Neural cell (in vitro differentiated cells): ENCODE measurements at regions not wholly inside any gene's neighbourhood (a gene's known extent, or its start where the extent isn't known, plus 50 kb on each side); places are given as distances from the start of the nearest gene placed in this dataset.

Source experiments
- H2AFZ ChIP-seq: fragments of 200-600, 300-800 bp; sonication (generic), shearing (Covaris generic); 2 replicates; pipeline ENCODE4 v1.6.0; 2014; ENCODE audit warnings: low read depth, mild to moderate bottlenecking, antibody characterized with exemption, low read length, moderate library complexity
- H3F3A ChIP-seq: fragments of 200-600 bp; shearing (Covaris generic); 2 replicates; pipeline ENCODE4 v1.6.1; 2016; ENCODE audit warnings: mild to moderate bottlenecking, moderate library complexity, mixed read lengths, antibody characterized with exemption, low read length; ENCODE audit not compliant: insufficient read depth, poor library complexity, severe bottlenecking
- H3K27ac ChIP-seq: fragments of 200-600, 300-800 bp; sonication (generic), shearing (Covaris generic); 2 replicates; pipeline ENCODE4 v1.5.1; 2014; ENCODE audit warnings: mild to moderate bottlenecking, low read length, moderate library complexity
- H3K27me3 ChIP-seq: fragments of 300-800, 200-600 bp; sonication (generic), shearing (Covaris generic); 2 replicates; pipeline ENCODE4 v1.6.0; 2014; ENCODE audit warnings: mild to moderate bottlenecking, low read depth, low read length, moderate library complexity; ENCODE audit not compliant: insufficient read depth
- H3K36me3 ChIP-seq: fragments of 300-800, 200-600 bp; sonication (generic), shearing (Covaris generic); 2 replicates; pipeline ENCODE4 v1.5.1; 2014; ENCODE audit warnings: mild to moderate bottlenecking, antibody characterized with exemption, low read length, moderate library complexity; ENCODE audit not compliant: insufficient read depth
- H3K4me2 ChIP-seq: fragments of 300-800, 200-600 bp; sonication (generic), shearing (Covaris generic); 2 replicates; pipeline ENCODE4 v1.6.0; 2014; ENCODE audit warnings: mild to moderate bottlenecking, low read length
- H3K4me3 ChIP-seq: fragments of 300-800, 200-600 bp; sonication (generic), shearing (Covaris generic); 2 replicates; pipeline ENCODE4 v1.5.1; 2014; ENCODE audit warnings: mild to moderate bottlenecking, low read length, moderate library complexity
- H3K79me2 ChIP-seq: fragments of 200-600 bp; shearing (Covaris generic); replicated peaks from 2 replicates; pipeline ENCODE4 v1.6.0; 2014; ENCODE audit warnings: mild to moderate bottlenecking, low read length, moderate library complexity; ENCODE audit not compliant: insufficient read depth
- H3K9ac ChIP-seq: fragments of 300-800, 200-600 bp; sonication (generic), shearing (Covaris generic); 2 replicates; pipeline ENCODE4 v1.6.1; 2016; ENCODE audit warnings: mild to moderate bottlenecking, low read length, mixed read lengths
- H3K9me2 ChIP-seq: fragments of 200-600 bp; shearing (Covaris generic); 2 replicates; pipeline ENCODE4 v1.6.1; 2016; ENCODE audit warnings: mild to moderate bottlenecking, low read length, mixed read lengths; ENCODE audit not compliant: insufficient read depth
- H3K9me3 ChIP-seq: fragments of 200-600, 300-800 bp; sonication (generic), shearing (Covaris generic); 2 replicates; pipeline ENCODE4 v1.6.1; 2016; ENCODE audit warnings: mild to moderate bottlenecking, mixed run types, low read length, moderate library complexity, mixed read lengths
- H4K20me1 ChIP-seq: fragments of 200-600 bp; shearing (Covaris generic); 2 replicates; pipeline ENCODE4 v1.6.1; 2016; ENCODE audit warnings: mild to moderate bottlenecking, mixed run types; ENCODE audit not compliant: insufficient read depth
- CTCF ChIP-seq: fragments of 450-650 bp; IDR thresholded peaks from 2 replicates; pipeline ENCODE4 v1.5.1; 2014; ENCODE audit warnings: antibody characterized with exemption, mild to moderate bottlenecking, moderate library complexity; ENCODE audit not compliant: poor library complexity, severe bottlenecking
- EP300 ChIP-seq: fragments of 450-650 bp; conservative IDR thresholded peaks from 2 replicates; pipeline ENCODE4 v1.6.1; 2014; ENCODE audit warnings: antibody characterized with exemption, mild to moderate bottlenecking, moderate library complexity; ENCODE audit not compliant: poor library complexity, severe bottlenecking
- EZH2 ChIP-seq: fragments of 200-600, 300-800 bp; shearing (Covaris generic), sonication (generic); IDR thresholded peaks from 2 replicates; pipeline ENCODE4 v1.6.1; 2014; ENCODE audit warnings: antibody characterized with exemption, low read length, borderline replicate concordance, mild to moderate bottlenecking; ENCODE audit not compliant: insufficient read depth, poor library complexity, severe bottlenecking
- MXI1 ChIP-seq: fragments of 450-650 bp; conservative IDR thresholded peaks from 2 replicates; pipeline ENCODE4 v1.6.1; 2014; ENCODE audit warnings: antibody characterized with exemption, mild to moderate bottlenecking; ENCODE audit not compliant: poor library complexity, severe bottlenecking
- POLR2AphosphoS5 ChIP-seq: IDR thresholded peaks from 2 replicates; pipeline ENCODE4 v1.6.1; 2012
- RAD21 ChIP-seq: fragments of 450-650 bp; conservative IDR thresholded peaks from 2 replicates; pipeline ENCODE4 v1.6.1; 2014; ENCODE audit warnings: antibody characterized with exemption, mild to moderate bottlenecking, moderate library complexity
- REST ChIP-seq: IDR thresholded peaks from 2 replicates; pipeline ENCODE4 v1.6.1; 2012; ENCODE audit warnings: borderline replicate concordance
- SMC3 ChIP-seq: fragments of 450-650 bp; conservative IDR thresholded peaks from 2 replicates; pipeline ENCODE4 v1.6.1; 2014; ENCODE audit warnings: antibody characterized with exemption, mild to moderate bottlenecking, moderate library complexity; ENCODE audit not compliant: poor library complexity
- TAF1 ChIP-seq: IDR thresholded peaks from 2 replicates; pipeline ENCODE4 v1.6.1; 2012; ENCODE audit warnings: low read depth

GRCh38 chr3:124620600-124621063, 109.6 kb upstream of the UMPS start:
- Histone ChIP-seq H3K79me2 (no peaks in the 10 kb centered on the region), H3K4me3 (no peak overlapping the region), H4K20me1 (no peaks in the 10 kb centered on the region), H2AFZ (no peak overlapping the region), H3K9me2 (no peaks in the 10 kb centered on the region), H3K4me2 (no peak overlapping the region), H3K9ac (no peak overlapping the region), H3K9me3 (no peaks in the 10 kb centered on the region), H3K36me3 (no peaks in the 10 kb centered on the region), H3F3A (no peaks in the 10 kb centered on the region), H3K27ac (no peak overlapping the region), H3K27me3 (no peaks in the 10 kb centered on the region)
- TF ChIP-seq POLR2AphosphoS5 (no peak), MXI1 (no peak), EP300 (no peak), REST (no peak), RAD21 (no peak), SMC3 (no peak), TAF1 (no peak), CTCF (no peak), EZH2 (no peak)

- Histone ChIP-seq H3K27ac (no peak overlapping the region), H3K4me3 (no peak overlapping the region), H2AFZ (no peak overlapping the region), H3K4me2 (no peak overlapping the region), H3F3A (no peaks in the 10 kb centered on the region), H3K36me3 (no peaks in the 10 kb centered on the region), H3K9me3 (no peaks in the 10 kb centered on the region), H3K9me2 (no peaks in the 10 kb centered on the region), H3K79me2 (no peaks in the 10 kb centered on the region), H3K27me3 (no peaks in the 10 kb centered on the region), H3K9ac (no peak overlapping the region), H4K20me1 (no peaks in the 10 kb centered on the region)
- TF ChIP-seq TAF1 = no peak
- TF ChIP-seq REST = no peak
- no peak for TF ChIP-seq RAD21
- TF ChIP-seq EP300 = no peak
- no peak for TF ChIP-seq MXI1
- TF ChIP-seq POLR2AphosphoS5 = no peak
- TF ChIP-seq CTCF = no peak
- TF ChIP-seq SMC3 = no peak
- no peak for TF ChIP-seq EZH2
Measured at GRCh38 chr3:124621498-124621897, 108.8 kb upstream of the UMPS start.
